HUES48 (cell line): ENCODE measurements at regions not wholly inside any gene's neighbourhood (a gene's known extent, or its start where the extent isn't known, plus 50 kb on each side); places are given as distances from the start of the nearest gene placed in this dataset.

ENCODE experiments used
- H3K27ac ChIP-seq: one replicate; pipeline ENCODE4 v1.7.0; 2013; ENCODE audit warnings: low read depth, low read length, inconsistent platforms
- H3K27me3 ChIP-seq: 2 replicates; pipeline ENCODE4 v1.6.1; 2013; ENCODE audit warnings: mild to moderate bottlenecking, low read length; ENCODE audit not compliant: control insufficient read depth, insufficient read depth
- H3K36me3 ChIP-seq: 2 replicates; pipeline ENCODE4 v1.6.1; 2013; ENCODE audit warnings: low read length; ENCODE audit not compliant: control insufficient read depth, insufficient read depth
- H3K4me1 ChIP-seq: 2 replicates; pipeline ENCODE4 v1.6.1; 2013; ENCODE audit warnings: mild to moderate bottlenecking, low read length; ENCODE audit not compliant: control insufficient read depth, insufficient read depth
- H3K4me3 ChIP-seq: 2 replicates; pipeline ENCODE4 v1.5.1; 2013; ENCODE audit warnings: mild to moderate bottlenecking, low read depth, low read length
- H3K9ac ChIP-seq: 2 replicates; pipeline ENCODE4 v1.6.1; 2013; ENCODE audit warnings: mild to moderate bottlenecking, low read depth, low read length, moderate library complexity
- H3K9me3 ChIP-seq: 2 replicates; pipeline ENCODE4 v1.6.1; 2013; ENCODE audit warnings: low read length; ENCODE audit not compliant: control insufficient read depth, insufficient read depth

DNA sequence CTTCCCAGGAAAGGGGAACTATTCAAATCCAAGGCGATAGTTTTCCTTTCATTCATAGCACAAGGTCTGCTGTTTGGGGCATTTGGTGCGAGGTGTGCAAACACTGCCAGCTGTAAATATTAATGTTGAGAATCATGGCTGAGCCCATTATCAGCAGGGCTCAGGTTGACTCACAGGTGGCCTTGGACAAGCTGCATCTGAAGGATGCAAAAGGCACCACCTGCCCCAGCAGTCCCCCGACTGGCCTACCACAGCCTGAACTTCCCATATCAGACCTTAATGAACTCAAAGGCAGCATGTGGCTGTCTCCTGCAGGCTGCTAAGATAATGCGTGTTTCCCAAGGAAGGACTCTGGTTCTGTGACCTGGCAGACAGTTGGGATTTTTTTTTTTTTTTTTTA, 93.3 kb upstream of the MAP1LC3B2 start:
- Histone ChIP-seq H3K4me1 (no peaks in the 10 kb centered on the region), H3K36me3 (no peaks in the 10 kb centered on the region), H3K27ac (no peak overlapping the region), H3K9ac (no peak overlapping the region), H3K27me3 (no peaks in the 10 kb centered on the region), H3K9me3 (no peaks in the 10 kb centered on the region), H3K4me3 (no peak overlapping the region)

DNA sequence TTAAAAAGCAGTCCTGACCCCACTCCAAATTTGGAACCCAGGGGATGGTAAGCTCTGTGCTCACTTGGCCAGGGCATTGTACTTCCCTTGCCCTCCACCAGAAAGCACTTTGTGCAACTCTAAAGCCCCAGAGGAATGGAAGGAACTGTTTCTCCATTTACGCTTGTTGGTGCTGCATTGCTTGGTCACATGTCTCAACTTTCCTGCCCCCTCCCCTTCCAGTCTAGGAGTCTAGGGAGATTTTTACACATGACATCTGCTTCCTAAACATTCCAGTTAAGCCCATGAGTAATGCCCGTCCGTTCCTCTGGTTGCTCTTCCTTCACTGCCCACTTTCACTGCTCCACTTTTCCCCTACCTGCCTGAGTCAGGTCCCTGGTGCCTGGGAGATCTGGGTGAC, 92.6 kb upstream of the MAP1LC3B2 start:
- Histone ChIP-seq H3K9ac (no peak overlapping the region), H3K27me3 (no peaks in the 10 kb centered on the region), H3K27ac (no peak overlapping the region), H3K4me3 (no peak overlapping the region), H3K4me1 (no peaks in the 10 kb centered on the region), H3K36me3 (no peaks in the 10 kb centered on the region), H3K9me3 (no peaks in the 10 kb centered on the region)

- H3K4me3 ChIP-seq, result no peak overlapping the region
- H3K36me3 ChIP-seq, result no peaks in the 10 kb centered on the region
- H3K9me3 ChIP-seq, result no peaks in the 10 kb centered on the region
- no peaks in the 10 kb centered on the region for H3K4me1 ChIP-seq
- no peak overlapping the region for H3K9ac ChIP-seq
- no peaks in the 10 kb centered on the region for H3K27me3 ChIP-seq
- no peak overlapping the region for H3K27ac ChIP-seq
Observed at GRCh38 chr12:116469344-116469743, 89.8 kb upstream of the MAP1LC3B2 start.

DNA sequence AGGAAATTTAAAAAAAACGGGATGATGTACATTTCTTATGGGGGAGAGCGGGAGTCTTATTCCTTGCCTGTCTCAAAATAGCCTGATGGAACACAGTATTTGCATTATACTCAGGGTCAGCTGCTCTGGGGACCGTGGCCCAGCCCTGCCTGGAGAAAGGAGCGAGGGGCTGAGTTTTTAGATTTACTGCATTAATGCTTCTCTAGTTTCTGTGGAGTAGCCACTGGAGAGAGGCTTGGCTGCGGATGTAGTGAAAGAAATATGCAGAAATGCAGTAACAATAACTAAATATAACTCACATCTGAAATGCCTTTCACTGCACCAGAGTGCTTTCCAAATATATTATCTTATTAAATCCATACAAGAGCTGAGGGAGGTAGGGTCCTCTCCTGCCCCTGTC, 87.6 kb upstream of the MAP1LC3B2 start:
- H3K4me1 ChIP-seq, result no peaks in the 10 kb centered on the region
- H3K27me3 ChIP-seq, result no peaks in the 10 kb centered on the region
- no peak overlapping the region for H3K9ac ChIP-seq
- H3K36me3 ChIP-seq, result no peaks in the 10 kb centered on the region
- no peak overlapping the region for H3K27ac ChIP-seq
- H3K4me3 ChIP-seq, result no peak overlapping the region
- H3K9me3 ChIP-seq, result peaks cover 5% of the 10 kb centered on the region; the same call in 1 of the 2 replicates

DNA sequence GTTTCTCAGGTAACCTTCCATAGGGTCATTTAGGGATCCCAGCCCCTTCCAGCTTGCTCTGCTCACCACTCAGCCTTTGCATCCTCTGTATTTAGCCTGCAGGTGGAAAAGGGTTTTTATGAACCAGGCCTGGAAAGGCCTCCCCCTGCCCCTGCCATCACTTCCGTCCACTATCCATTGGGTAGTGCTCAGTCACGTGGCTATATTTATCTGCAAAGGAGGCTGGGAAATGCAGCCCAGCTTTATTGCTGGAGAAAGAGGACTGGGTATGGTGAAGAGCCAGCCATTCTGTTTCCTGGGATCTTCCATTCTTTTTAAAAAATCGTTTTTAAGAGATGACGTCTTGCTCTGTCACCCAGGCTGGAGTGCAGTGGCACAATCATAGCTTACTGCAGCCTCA, 87.0 kb upstream of the MAP1LC3B2 start:
- no peaks in the 10 kb centered on the region for H3K36me3 ChIP-seq
- H3K4me3 ChIP-seq, result no peak overlapping the region
- H3K27ac ChIP-seq, result no peak overlapping the region
- no peaks in the 10 kb centered on the region for H3K27me3 ChIP-seq
- no peaks in the 10 kb centered on the region for H3K4me1 ChIP-seq
- H3K9me3 ChIP-seq, result peaks cover 9% of the 10 kb centered on the region
- no peak overlapping the region for H3K9ac ChIP-seq

- H3K4me3 ChIP-seq, result no peak overlapping the region
- no peak overlapping the region for H3K27ac ChIP-seq
- no peaks in the 10 kb centered on the region for H3K27me3 ChIP-seq
- H3K9me3 ChIP-seq, result peaks cover 17% of the 10 kb centered on the region
- H3K4me1 ChIP-seq, result no peaks in the 10 kb centered on the region
- H3K36me3 ChIP-seq, result no peaks in the 10 kb centered on the region
- H3K9ac ChIP-seq, result no peak overlapping the region
Observed at GRCh38 chr12:116473416-116473815, 85.8 kb upstream of the MAP1LC3B2 start.

DNA sequence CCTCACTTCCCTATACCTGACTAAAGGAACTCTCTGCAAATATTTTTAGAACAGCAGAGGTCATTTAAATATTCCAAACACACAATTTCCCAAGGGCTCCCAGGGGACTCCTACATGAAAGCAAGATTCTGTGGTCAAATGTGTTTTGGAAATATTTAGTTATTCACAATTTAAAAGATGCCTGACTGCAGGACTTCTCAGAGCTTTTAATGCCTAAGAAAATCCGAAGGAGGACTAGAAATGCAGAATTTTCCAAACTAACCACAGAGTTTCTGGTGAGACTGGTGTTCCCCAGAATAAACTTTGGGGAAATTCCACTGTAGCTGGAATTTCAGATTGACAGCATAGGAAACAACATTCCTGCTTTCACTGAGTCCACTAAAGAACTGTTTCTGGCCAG, 84.8 kb upstream of the MAP1LC3B2 start:
- no peak overlapping the region for H3K27ac ChIP-seq
- H3K9me3 ChIP-seq, result peaks cover 21% of the 10 kb centered on the region
- no peaks in the 10 kb centered on the region for H3K36me3 ChIP-seq
- H3K4me1 ChIP-seq, result no peaks in the 10 kb centered on the region
- H3K27me3 ChIP-seq, result no peaks in the 10 kb centered on the region
- no peak overlapping the region for H3K9ac ChIP-seq
- no peak overlapping the region for H3K4me3 ChIP-seq

GRCh38 chr12:116474899-116475298, 84.3 kb upstream of the MAP1LC3B2 start:
- no peaks in the 10 kb centered on the region for H3K27me3 ChIP-seq
- no peak overlapping the region for H3K4me3 ChIP-seq
- no peak overlapping the region for H3K9ac ChIP-seq
- H3K4me1 ChIP-seq, result no peaks in the 10 kb centered on the region
- H3K9me3 ChIP-seq, result peaks cover 21% of the 10 kb centered on the region
- no peak overlapping the region for H3K27ac ChIP-seq
- no peaks in the 10 kb centered on the region for H3K36me3 ChIP-seq

- no peaks in the 10 kb centered on the region for H3K27me3 ChIP-seq
- no peak overlapping the region for H3K9ac ChIP-seq
- H3K9me3 ChIP-seq, result peaks cover 21% of the 10 kb centered on the region
- no peak overlapping the region for H3K4me3 ChIP-seq
- no peaks in the 10 kb centered on the region for H3K4me1 ChIP-seq
- H3K27ac ChIP-seq, result no peak overlapping the region
- H3K36me3 ChIP-seq, result no peaks in the 10 kb centered on the region
Observed at GRCh38 chr12:116476227-116476822, 82.9 kb upstream of the MAP1LC3B2 start.

- no peaks in the 10 kb centered on the region for H3K4me1 ChIP-seq
- no peaks in the 10 kb centered on the region for H3K36me3 ChIP-seq
- no peak overlapping the region for H3K9ac ChIP-seq
- H3K4me3 ChIP-seq, result no peak overlapping the region
- H3K27me3 ChIP-seq, result no peaks in the 10 kb centered on the region
- no peak overlapping the region for H3K27ac ChIP-seq
- peaks cover 21% of the 10 kb centered on the region for H3K9me3 ChIP-seq
Observed at GRCh38 chr12:116478243-116478773, 80.9 kb upstream of the MAP1LC3B2 start.

DNA sequence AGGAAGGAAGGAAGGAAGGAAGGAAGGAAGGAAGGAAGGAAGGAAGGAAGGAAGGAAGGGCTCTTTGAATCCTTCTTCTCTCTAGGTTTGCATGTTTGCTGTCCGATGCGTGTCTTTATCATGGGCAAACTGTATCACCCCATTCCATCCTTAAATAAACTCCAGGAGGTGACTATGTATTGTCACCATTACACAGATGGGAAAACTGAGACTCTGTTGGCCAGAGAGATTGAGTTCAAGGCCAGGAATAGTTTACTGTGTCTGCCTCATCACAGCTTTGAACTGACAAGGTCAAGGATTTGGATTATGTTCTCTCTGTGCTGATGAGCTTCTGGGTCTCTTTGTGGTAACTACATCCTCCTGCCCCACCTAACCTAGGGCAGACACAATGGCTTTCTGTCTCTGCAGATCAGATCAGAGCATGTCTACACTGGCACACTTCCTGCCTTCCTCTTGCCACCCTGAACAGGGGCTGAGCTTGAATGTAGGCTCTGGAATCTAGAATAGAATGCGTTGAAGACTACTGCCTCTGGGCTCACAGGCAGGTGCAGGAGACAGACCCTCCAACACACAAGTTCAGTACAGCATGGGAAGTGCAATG, 78.9 kb upstream of the MAP1LC3B2 start:
- Histone ChIP-seq H3K27me3 (no peaks in the 10 kb centered on the region), H3K36me3 (no peaks in the 10 kb centered on the region), H3K4me3 (no peak overlapping the region), H3K27ac (no peak overlapping the region), H3K9ac (no peak overlapping the region), H3K9me3 (peaks cover 21% of the 10 kb centered on the region), H3K4me1 (no peaks in the 10 kb centered on the region)
